LNCAP (cell line): ENCODE measurements at regions not wholly inside any gene's neighbourhood (a gene's known extent, or its start where the extent isn't known, plus 50 kb on each side); places are given as distances from the start of the nearest gene placed in this dataset.

Experiments
- CTCF ChIP-seq: fragments of 450-650 bp; IDR thresholded peaks from 2 replicates; pipeline ENCODE4 v1.5.1; 2017; ENCODE audit warnings: mild to moderate bottlenecking

- TF ChIP-seq CTCF = no peak
Observed at GRCh38 chr2:61632276-61633169, 94.4 kb upstream of the XPO1 start.

GRCh38 chr2:61631321-61631720 lies 93.2 kb upstream of the XPO1 start:
- TF ChIP-seq CTCF = no peak

GRCh38 chr2:61626827-61627226 lies 88.7 kb upstream of the XPO1 start:
- no peak for TF ChIP-seq CTCF

GRCh38 chr2:61623747-61624146 lies 85.6 kb upstream of the XPO1 start:
- TF ChIP-seq CTCF = no peak

GRCh38 chr2:61620244-61621159 lies 82.3 kb upstream of the XPO1 start:
- no peak for TF ChIP-seq CTCF

- no peak for TF ChIP-seq CTCF
Observed at GRCh38 chr2:61619561-61619960, 81.4 kb upstream of the XPO1 start.

- TF ChIP-seq CTCF = no peak
Observed at GRCh38 chr2:61617610-61618009, 79.5 kb upstream of the XPO1 start.
